Neutrophil (primary cell): ENCODE measurements at regions not wholly inside any gene's neighbourhood (a gene's known extent, or its start where the extent isn't known, plus 50 kb on each side); places are given as distances from the start of the nearest gene placed in this dataset.

Experiments
- H3K27ac ChIP-seq: fragments of 200-600 bp; sonication (generic); 2 replicates; pipeline ENCODE4 v1.5.1; 2016; ENCODE audit warnings: mild to moderate bottlenecking, moderate library complexity
- H3K27me3 ChIP-seq: fragments of 200-600 bp; sonication (generic); 2 replicates; pipeline ENCODE4 v1.6.0; 2016; ENCODE audit warnings: mild to moderate bottlenecking
- H3K36me3 ChIP-seq: fragments of 200-600 bp; sonication (generic); 2 replicates; pipeline ENCODE4 v1.5.1; 2017
- H3K4me1 ChIP-seq, 2 experiments: fragments of 200-600 bp in 1 of 2; sonication (generic) in 1 of 2; 1 replicate in 1 of 2; 2 replicates in 1 of 2; pipeline versions ENCODE4 v1.5.1 to v1.6.1; 2013 to 2016; ENCODE audit warnings: low read depth in 1 of 2, low read length in 1 of 2, mild to moderate bottlenecking in 1 of 2, moderate library complexity in 1 of 2; ENCODE audit not compliant: control insufficient read depth in 1 of 2, insufficient read depth in 1 of 2
- H3K4me3 ChIP-seq, 2 experiments: fragments of 200-600 bp in 1 of 2; sonication (generic) in 1 of 2; 1 replicate in 1 of 2; 2 replicates in 1 of 2; pipeline ENCODE4 v1.5.1; 2013 to 2016; ENCODE audit warnings: low read depth in 1 of 2, low read length in 1 of 2, mild to moderate bottlenecking in 1 of 2, moderate library complexity in 1 of 2
- H3K9me3 ChIP-seq: fragments of 200-600 bp; sonication (generic); 2 replicates; pipeline ENCODE4 v1.5.1; 2016
- TF ChIP-seq, protein P1 (sequence below): fragments of 200-600 bp; sonication (generic); IDR thresholded peaks from 2 replicates; pipeline ENCODE4 v1.5.1; 2016; ENCODE audit warnings: antibody characterized with exemption

DNA sequence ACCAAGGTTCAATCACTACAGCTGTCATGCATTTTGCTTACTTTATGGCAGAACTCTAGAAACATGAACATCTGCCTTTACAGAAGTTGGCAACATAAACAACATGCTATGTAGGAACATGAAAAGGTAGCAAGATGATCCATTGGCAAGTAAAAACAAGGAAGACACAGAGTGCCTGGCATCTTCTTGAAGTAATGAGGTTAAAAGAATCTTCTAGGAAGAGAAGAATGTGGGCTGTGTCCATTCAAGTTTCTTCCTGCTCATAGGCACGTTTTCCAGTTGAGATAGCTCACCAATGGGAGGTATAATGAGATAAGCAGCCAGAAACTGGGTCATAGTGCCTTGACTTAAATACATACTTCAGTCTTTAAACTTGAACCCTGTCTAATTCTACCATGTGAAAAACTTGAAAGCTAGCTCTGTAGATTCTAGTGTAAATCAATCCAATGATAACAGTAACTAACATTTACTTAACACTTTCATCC is 109.4 kb upstream of the PRLR start:
- TF ChIP-seq, protein P1, sequence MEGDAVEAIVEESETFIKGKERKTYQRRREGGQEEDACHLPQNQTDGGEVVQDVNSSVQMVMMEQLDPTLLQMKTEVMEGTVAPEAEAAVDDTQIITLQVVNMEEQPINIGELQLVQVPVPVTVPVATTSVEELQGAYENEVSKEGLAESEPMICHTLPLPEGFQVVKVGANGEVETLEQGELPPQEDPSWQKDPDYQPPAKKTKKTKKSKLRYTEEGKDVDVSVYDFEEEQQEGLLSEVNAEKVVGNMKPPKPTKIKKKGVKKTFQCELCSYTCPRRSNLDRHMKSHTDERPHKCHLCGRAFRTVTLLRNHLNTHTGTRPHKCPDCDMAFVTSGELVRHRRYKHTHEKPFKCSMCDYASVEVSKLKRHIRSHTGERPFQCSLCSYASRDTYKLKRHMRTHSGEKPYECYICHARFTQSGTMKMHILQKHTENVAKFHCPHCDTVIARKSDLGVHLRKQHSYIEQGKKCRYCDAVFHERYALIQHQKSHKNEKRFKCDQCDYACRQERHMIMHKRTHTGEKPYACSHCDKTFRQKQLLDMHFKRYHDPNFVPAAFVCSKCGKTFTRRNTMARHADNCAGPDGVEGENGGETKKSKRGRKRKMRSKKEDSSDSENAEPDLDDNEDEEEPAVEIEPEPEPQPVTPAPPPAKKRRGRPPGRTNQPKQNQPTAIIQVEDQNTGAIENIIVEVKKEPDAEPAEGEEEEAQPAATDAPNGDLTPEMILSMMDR, result no peak

DNA sequence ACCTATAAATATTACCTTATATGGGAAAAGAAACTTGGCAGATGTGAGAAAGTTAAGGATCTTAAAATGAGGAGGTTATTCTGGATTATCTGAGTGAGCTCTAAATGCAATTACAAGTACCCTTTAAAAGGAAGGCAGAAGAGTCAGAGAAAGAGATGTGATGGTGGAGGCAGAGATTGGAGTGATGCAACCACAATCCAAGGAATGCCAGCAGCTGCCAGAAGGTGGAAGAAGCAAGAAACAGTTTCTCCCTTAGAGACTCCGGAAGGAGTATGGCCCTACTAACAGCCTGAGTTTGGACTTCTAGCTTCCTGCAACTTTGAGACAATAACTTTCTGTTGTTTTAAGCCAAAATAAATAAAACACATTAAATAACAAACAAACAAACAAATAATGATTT is 108.7 kb upstream of the PRLR start:
- no peaks in the 10 kb centered on the region for H3K4me1 ChIP-seq
- no peak overlapping the region for H3K4me3 ChIP-seq
- no peaks in the 10 kb centered on the region for H3K9me3 ChIP-seq
- no peaks in the 10 kb centered on the region for H3K36me3 ChIP-seq
- H3K27me3 ChIP-seq, result no peaks in the 10 kb centered on the region
- no peak overlapping the region for H3K27ac ChIP-seq
- TF ChIP-seq, protein P1, result no peak

More for the DNA sequence above, 109.4 kb upstream of the PRLR start:
- no peaks in the 10 kb centered on the region for H3K4me1 ChIP-seq
- no peaks in the 10 kb centered on the region for H3K36me3 ChIP-seq
- H3K27ac ChIP-seq, result no peak overlapping the region
- no peaks in the 10 kb centered on the region for H3K9me3 ChIP-seq
- no peaks in the 10 kb centered on the region for H3K27me3 ChIP-seq
- no peak overlapping the region for H3K4me3 ChIP-seq

DNA sequence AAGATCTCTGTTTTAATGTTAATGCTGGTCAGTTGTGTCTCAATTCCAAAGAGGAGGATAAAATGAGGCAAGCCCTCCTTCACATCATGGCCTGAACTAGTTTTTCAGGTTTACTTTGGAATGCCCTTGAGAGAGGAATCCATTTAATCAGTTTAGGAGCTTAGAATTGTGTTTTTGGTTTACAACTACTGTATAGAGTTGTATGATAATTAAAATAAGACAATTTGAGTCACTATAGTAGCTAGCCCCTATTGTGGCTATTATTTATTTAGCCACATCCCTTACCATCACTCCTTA is 107.8 kb upstream of the PRLR start:
- Histone ChIP-seq H3K4me3 (no peak overlapping the region), H3K4me1 (no peaks in the 10 kb centered on the region), H3K9me3 (no peaks in the 10 kb centered on the region), H3K36me3 (no peaks in the 10 kb centered on the region), H3K27me3 (no peaks in the 10 kb centered on the region), H3K27ac (no peak overlapping the region)
- TF ChIP-seq, protein P1, result no peak

DNA sequence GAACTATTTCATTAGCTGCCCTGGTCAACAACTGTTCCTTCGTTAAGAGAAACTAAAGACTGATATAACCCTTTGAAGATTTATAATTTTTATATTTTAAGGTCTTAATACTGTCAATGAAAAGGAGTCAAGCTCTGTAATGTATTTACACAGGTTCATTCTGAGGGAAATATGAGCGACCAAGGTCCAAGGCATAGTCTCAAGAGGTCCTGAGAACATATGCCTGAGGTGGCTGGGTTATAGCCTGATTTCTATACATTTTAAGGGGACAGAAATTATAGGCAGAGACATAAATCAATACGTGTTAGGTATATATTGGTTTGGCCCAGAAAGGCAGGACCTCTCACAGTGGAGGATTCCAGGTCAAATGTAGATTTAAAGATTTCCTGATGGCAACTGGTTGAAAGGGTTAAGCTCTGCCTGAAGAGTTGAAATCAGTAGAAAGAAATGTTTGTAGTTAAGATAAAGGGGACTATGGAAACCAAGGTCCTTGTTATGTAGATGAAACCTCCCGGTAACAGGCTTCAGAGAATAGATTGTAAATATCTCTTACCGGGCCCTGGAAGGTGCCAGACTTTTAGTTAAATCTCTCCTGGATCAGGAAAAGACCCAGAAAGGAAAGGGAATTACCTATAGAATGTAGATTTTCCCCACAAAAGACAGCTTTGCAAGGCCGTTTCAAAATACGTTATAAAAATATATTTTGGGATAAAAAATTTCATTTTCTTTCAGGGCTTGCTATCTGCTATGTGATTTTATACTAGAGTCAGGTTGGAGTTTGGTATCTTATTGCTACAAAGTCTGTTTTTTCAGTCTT is 107.3 kb upstream of the PRLR start:
- no peak overlapping the region for H3K4me3 ChIP-seq
- H3K4me1 ChIP-seq, result no peaks in the 10 kb centered on the region
- no peaks in the 10 kb centered on the region for H3K9me3 ChIP-seq
- TF ChIP-seq, protein P1, result no peak
- H3K36me3 ChIP-seq, result no peaks in the 10 kb centered on the region
- no peaks in the 10 kb centered on the region for H3K27me3 ChIP-seq
- no peak overlapping the region for H3K27ac ChIP-seq

DNA sequence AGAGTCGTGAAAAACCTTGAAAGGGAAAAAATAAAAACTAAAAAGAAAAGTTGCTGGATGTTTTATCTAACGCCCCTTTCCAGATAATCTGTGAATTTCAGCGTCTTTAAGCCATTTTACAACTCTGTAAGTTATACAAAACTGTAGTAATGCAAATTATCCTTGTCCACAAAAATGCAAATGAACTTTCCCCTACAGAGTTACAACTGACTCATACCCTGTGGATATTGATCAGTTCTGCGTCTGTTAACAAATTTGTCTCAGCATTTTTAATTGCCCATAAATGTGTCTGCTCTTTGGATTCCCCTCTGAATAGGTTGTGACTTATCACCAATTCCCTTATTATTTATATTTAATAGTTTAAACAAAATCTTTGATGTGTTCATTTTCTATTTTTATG is 105.9 kb upstream of the PRLR start:
- no peaks in the 10 kb centered on the region for H3K27me3 ChIP-seq
- TF ChIP-seq, protein P1, result no peak
- no peak overlapping the region for H3K4me3 ChIP-seq
- H3K4me1 ChIP-seq, result no peaks in the 10 kb centered on the region
- H3K36me3 ChIP-seq, result no peaks in the 10 kb centered on the region
- no peaks in the 10 kb centered on the region for H3K9me3 ChIP-seq
- no peak overlapping the region for H3K27ac ChIP-seq
